ENCODE measurements at regions not wholly inside any gene's neighbourhood (a gene's known extent, or its start where the extent isn't known, plus 50 kb on each side); places are given as distances from the start of the nearest gene placed in this dataset.

DNA sequence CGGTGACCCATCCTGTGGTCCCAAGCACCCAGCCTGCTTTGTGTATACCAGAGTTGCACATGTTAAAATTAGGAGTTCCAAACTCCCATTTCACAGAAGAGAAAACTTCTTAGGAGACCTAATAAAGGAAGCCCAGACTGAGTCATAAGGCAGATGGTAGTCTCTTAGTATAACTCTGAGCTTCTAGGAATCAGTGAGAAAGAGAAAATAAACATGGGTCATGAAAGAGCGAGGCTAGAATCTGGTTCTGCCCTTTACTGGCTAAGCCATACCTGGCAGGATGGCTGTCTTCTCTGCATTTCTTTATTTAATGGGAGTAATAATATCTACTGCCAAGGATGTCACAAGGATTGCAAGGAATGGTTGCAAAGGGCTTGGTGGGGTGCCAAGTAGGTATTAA is 101.2 kb upstream of the TRIB2 start:
- TF ChIP-seq, protein P1, sequence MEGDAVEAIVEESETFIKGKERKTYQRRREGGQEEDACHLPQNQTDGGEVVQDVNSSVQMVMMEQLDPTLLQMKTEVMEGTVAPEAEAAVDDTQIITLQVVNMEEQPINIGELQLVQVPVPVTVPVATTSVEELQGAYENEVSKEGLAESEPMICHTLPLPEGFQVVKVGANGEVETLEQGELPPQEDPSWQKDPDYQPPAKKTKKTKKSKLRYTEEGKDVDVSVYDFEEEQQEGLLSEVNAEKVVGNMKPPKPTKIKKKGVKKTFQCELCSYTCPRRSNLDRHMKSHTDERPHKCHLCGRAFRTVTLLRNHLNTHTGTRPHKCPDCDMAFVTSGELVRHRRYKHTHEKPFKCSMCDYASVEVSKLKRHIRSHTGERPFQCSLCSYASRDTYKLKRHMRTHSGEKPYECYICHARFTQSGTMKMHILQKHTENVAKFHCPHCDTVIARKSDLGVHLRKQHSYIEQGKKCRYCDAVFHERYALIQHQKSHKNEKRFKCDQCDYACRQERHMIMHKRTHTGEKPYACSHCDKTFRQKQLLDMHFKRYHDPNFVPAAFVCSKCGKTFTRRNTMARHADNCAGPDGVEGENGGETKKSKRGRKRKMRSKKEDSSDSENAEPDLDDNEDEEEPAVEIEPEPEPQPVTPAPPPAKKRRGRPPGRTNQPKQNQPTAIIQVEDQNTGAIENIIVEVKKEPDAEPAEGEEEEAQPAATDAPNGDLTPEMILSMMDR (IDR thresholded peaks at IDR 0.05; ENCODE audit: low read depth, low read length), result no peak
- no peak for TF ChIP-seq EZH2phosphoT487 (IDR thresholded peaks at IDR 0.05; ENCODE audit: low read depth)
